ENCODE measurements at regions not wholly inside any gene's neighbourhood (a gene's known extent, or its start where the extent isn't known, plus 50 kb on each side); places are given as distances from the start of the nearest gene placed in this dataset.

- peak; percentile 45 for DNase-seq
Observed at GRCh38 chr4:152246659-152247058, 289.2 kb downstream of the FBXW7 start.

GRCh38 chr4:152245680-152246079, 290.2 kb downstream of the FBXW7 start:
- CTCF ChIA-PET, result no interaction called here
- Mint-ChIP-seq H3K27ac (peak overlapping the region; percentile 61), H3K4me3 (no peak overlapping the region), H3K4me1 (peaks cover 50% of the 10 kb centered on the region), H3K9me3 (peaks cover 7% of the 10 kb centered on the region), H3K36me3 (peaks cover 17% of the 10 kb centered on the region), H3K27me3 (peaks cover 5% of the 10 kb centered on the region)
- DNase-seq, result no peak

More at GRCh38 chr4:152246659-152247058, 289.2 kb downstream of the FBXW7 start:
- Mint-ChIP-seq H3K36me3 (peaks cover 18% of the 10 kb centered on the region), H3K4me3 (peak overlapping the region; percentile 32), H3K9me3 (peaks cover 7% of the 10 kb centered on the region), H3K27me3 (peaks cover 5% of the 10 kb centered on the region), H3K27ac (peak overlapping the region; percentile 86), H3K4me1 (peaks cover 50% of the 10 kb centered on the region)
- CTCF ChIA-PET, result interaction anchor here (1.1 kb wide), 1 partner anchor 17 kb away, joined by 3 read pairs; no protein-coding TSS in a partner anchor

- Mint-ChIP-seq H3K27ac (no peak overlapping the region), H3K4me3 (no peak overlapping the region)
Observed at GRCh38 chr4:152244659-152245058, 291.2 kb downstream of the FBXW7 start.

GRCh38 chr4:152243896-152244595, 291.8 kb downstream of the FBXW7 start:
- Mint-ChIP-seq H3K27ac (no peak overlapping the region), H3K4me3 (no peak overlapping the region), H3K4me1 (peaks cover 48% of the 10 kb centered on the region), H3K36me3 (peaks cover 11% of the 10 kb centered on the region), H3K9me3 (peaks cover 8% of the 10 kb centered on the region), H3K27me3 (peaks cover 5% of the 10 kb centered on the region)
- CTCF ChIA-PET, result no interaction called here
- no peak for DNase-seq

More at GRCh38 chr4:152244659-152245058, 291.2 kb downstream of the FBXW7 start:
- Mint-ChIP-seq H3K9me3 (peaks cover 7% of the 10 kb centered on the region), H3K27me3 (peaks cover 5% of the 10 kb centered on the region), H3K4me1 (peaks cover 48% of the 10 kb centered on the region), H3K36me3 (peaks cover 11% of the 10 kb centered on the region)
- CTCF ChIA-PET, result no interaction called here
- no peak for DNase-seq

GRCh38 chr4:152243206-152243605, 292.7 kb downstream of the FBXW7 start:
- DNase-seq, result no peak
- CTCF ChIA-PET, result no interaction called here
- no peak overlapping the region for H3K4me3 Mint-ChIP-seq
- H3K27ac Mint-ChIP-seq, result no peak overlapping the region
- peaks cover 11% of the 10 kb centered on the region for H3K9me3 Mint-ChIP-seq
- H3K4me1 Mint-ChIP-seq, result peaks cover 48% of the 10 kb centered on the region
- peaks cover 5% of the 10 kb centered on the region for H3K27me3 Mint-ChIP-seq
- H3K36me3 Mint-ChIP-seq, result peaks cover 12% of the 10 kb centered on the region

- peaks cover 11% of the 10 kb centered on the region for H3K27me3 Mint-ChIP-seq
- H3K9me3 Mint-ChIP-seq, result peaks cover 9% of the 10 kb centered on the region
- peaks cover 5% of the 10 kb centered on the region for H3K36me3 Mint-ChIP-seq
- peaks cover 26% of the 10 kb centered on the region for H3K4me1 Mint-ChIP-seq
- CTCF ChIA-PET, result no interaction called here
- H3K4me3 Mint-ChIP-seq, result no peak overlapping the region
- no peak overlapping the region for H3K27ac Mint-ChIP-seq
- DNase-seq, result no peak
Observed at GRCh38 chr4:152240232-152240631, 295.7 kb downstream of the FBXW7 start.

GRCh38 chr4:152239216-152239615, 296.7 kb downstream of the FBXW7 start:
- Mint-ChIP-seq H3K4me1 (peaks cover 18% of the 10 kb centered on the region), H3K9me3 (peaks cover 9% of the 10 kb centered on the region), H3K4me3 (no peak overlapping the region), H3K36me3 (peaks cover 5% of the 10 kb centered on the region), H3K27me3 (peaks cover 6% of the 10 kb centered on the region), H3K27ac (no peak overlapping the region)
- no peak for DNase-seq
- CTCF ChIA-PET, result no interaction called here

GRCh38 chr4:152236519-152237056, 299.3 kb downstream of the FBXW7 start:
- Mint-ChIP-seq H3K27me3 (peaks cover 6% of the 10 kb centered on the region), H3K9me3 (peaks cover 7% of the 10 kb centered on the region), H3K36me3 (peaks cover 3% of the 10 kb centered on the region), H3K4me1 (no peaks in the 10 kb centered on the region), H3K4me3 (no peak overlapping the region), H3K27ac (no peak overlapping the region)
- no peak for DNase-seq
- CTCF ChIA-PET, result no interaction called here

- Mint-ChIP-seq H3K4me1 (no peaks in the 10 kb centered on the region), H3K27ac (no peak overlapping the region), H3K4me3 (no peak overlapping the region), H3K36me3 (peaks cover 3% of the 10 kb centered on the region), H3K27me3 (peaks cover 6% of the 10 kb centered on the region), H3K9me3 (peaks cover 7% of the 10 kb centered on the region)
- DNase-seq, result no peak
- CTCF ChIA-PET, result no interaction called here
Observed at GRCh38 chr4:152235718-152236117, 300.2 kb downstream of the FBXW7 start.

GRCh38 chr4:152234571-152234970, 301.3 kb downstream of the FBXW7 start:
- DNase-seq, result no peak
- Mint-ChIP-seq H3K27me3 (peaks cover 6% of the 10 kb centered on the region), H3K36me3 (peaks cover 3% of the 10 kb centered on the region), H3K4me1 (no peaks in the 10 kb centered on the region), H3K9me3 (peaks cover 7% of the 10 kb centered on the region), H3K4me3 (no peak overlapping the region), H3K27ac (no peak overlapping the region)
- CTCF ChIA-PET, result no interaction called here

- Mint-ChIP-seq H3K4me1 (no peaks in the 10 kb centered on the region), H3K9me3 (peaks cover 4% of the 10 kb centered on the region), H3K4me3 (no peak overlapping the region), H3K27ac (no peak overlapping the region), H3K36me3 (peaks cover 2% of the 10 kb centered on the region), H3K27me3 (peaks cover 9% of the 10 kb centered on the region)
- no peak for DNase-seq
- CTCF ChIA-PET, result no interaction called here
Observed at GRCh38 chr4:152232271-152232670, 303.6 kb downstream of the FBXW7 start.

- peaks cover 5% of the 10 kb centered on the region for H3K27me3 Mint-ChIP-seq
- CTCF ChIA-PET, result no interaction called here
- peaks cover 2% of the 10 kb centered on the region for H3K36me3 Mint-ChIP-seq
- DNase-seq, result no peak
- H3K9me3 Mint-ChIP-seq, result peaks cover 4% of the 10 kb centered on the region
- peaks cover 2% of the 10 kb centered on the region for H3K4me1 Mint-ChIP-seq
- no peak overlapping the region for H3K4me3 Mint-ChIP-seq
- no peak overlapping the region for H3K27ac Mint-ChIP-seq
Observed at GRCh38 chr4:152229782-152230289, 306.1 kb downstream of the FBXW7 start.

GRCh38 chr4:152225680-152226079, 310.2 kb downstream of the FBXW7 start:
- H3K4me3 Mint-ChIP-seq, result no peak overlapping the region
- peaks cover 12% of the 10 kb centered on the region for H3K36me3 Mint-ChIP-seq
- H3K4me1 Mint-ChIP-seq, result peaks cover 26% of the 10 kb centered on the region
- DNase-seq, result no peak
- H3K27ac Mint-ChIP-seq, result no peak overlapping the region
- H3K27me3 Mint-ChIP-seq, result peaks cover 5% of the 10 kb centered on the region
- peaks cover 12% of the 10 kb centered on the region for H3K9me3 Mint-ChIP-seq
- CTCF ChIA-PET, result no interaction called here

GRCh38 chr4:152224721-152225420, 311.0 kb downstream of the FBXW7 start:
- no peak overlapping the region for H3K27ac Mint-ChIP-seq

More at GRCh38 chr4:152224721-152225420, 311.0 kb downstream of the FBXW7 start:
- peaks cover 12% of the 10 kb centered on the region for H3K9me3 Mint-ChIP-seq
- no peak overlapping the region for H3K4me3 Mint-ChIP-seq
- peaks cover 5% of the 10 kb centered on the region for H3K27me3 Mint-ChIP-seq
- peaks cover 34% of the 10 kb centered on the region for H3K4me1 Mint-ChIP-seq
- CTCF ChIA-PET, result no interaction called here
- H3K36me3 Mint-ChIP-seq, result peaks cover 19% of the 10 kb centered on the region
- no peak for DNase-seq

Data from activated naive CD4-positive, alpha-beta T cell treated with anti-CD3 and anti-CD28 coated beads, Interleukin-2, amount 10 ng/mL, durations not matched to agents 7 days and 5 days (primary cell).